HG02870 (cell line): ENCODE measurements at regions not wholly inside any gene's neighbourhood (a gene's known extent, or its start where the extent isn't known, plus 50 kb on each side); places are given as distances from the start of the nearest gene placed in this dataset.
A peak's percentile ranks its signal among the peaks of the same experiment; 100 is the strongest.
"Not testable (repeated sequence)": the region's sequence is repeated elsewhere in the genome, so short reads cannot be mapped to it uniquely, and the experiment has no call there.

Experiments used
- ATAC-seq: cut with Tn5 transposase; IDR thresholded peaks from one replicate; pipeline ENCODE4 v1.9.1; 2021; ENCODE audit warnings: mild to moderate bottlenecking, moderate library complexity; ENCODE audit not compliant: unreplicated experiment

DNA sequence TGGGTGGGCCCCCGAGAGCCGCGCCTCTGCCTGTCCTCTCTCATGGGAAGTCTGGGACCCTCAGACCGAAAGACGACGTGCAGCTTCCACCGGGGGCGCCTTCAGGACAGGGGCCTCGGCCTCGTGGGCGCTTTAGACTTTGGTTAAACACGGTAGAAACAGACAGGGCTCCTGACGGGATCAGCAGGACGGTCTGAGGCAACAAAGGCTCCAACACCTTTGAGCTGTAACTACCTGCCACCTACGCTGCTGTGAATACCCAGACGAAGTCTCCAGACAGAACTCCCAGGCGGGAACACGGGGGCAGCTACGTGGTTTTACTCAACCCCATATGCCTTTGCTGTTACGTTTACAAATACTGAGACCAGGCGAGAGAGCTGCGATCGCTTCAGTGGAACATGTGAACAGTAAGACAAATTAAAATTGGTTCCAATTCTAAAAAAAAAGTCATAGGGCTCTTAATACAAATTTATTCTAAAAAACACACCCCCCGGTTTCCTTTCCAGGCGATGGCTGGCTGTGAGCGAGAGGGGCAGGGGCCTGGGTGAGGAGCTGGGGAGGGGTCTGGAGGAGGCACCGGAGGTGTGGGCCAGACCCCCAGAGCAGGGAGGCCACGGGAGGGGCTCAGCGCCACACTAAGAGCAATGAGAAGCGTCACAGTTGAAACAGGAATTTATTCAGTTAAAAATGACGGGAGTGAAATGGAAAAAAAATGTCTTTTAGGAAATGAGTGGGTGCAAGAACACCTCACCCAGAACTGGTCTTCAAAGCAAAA is 453.2 kb downstream of the QKI start:
- ATAC-seq: no peak

DNA sequence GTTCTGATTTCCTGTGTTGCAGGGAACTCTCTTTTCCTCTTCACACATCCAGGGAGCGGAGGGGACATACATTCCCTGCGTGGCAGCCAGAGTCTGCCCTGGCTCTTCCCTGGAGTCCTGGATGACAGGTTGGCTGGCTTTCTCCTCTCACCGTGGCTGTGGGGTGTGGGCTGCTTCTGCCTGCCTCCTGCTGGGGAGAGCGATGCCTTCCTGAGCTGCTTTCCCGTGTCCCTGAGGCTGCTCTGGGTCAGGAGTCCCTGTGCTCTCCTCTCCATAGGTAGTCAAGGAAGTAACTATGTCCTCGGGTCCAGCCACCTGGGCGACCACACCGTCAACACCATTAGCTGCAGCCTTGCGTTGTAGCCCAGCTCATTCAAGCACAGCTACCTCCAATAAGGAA is 451.7 kb downstream of the QKI start:
- ATAC-seq: no peak

DNA sequence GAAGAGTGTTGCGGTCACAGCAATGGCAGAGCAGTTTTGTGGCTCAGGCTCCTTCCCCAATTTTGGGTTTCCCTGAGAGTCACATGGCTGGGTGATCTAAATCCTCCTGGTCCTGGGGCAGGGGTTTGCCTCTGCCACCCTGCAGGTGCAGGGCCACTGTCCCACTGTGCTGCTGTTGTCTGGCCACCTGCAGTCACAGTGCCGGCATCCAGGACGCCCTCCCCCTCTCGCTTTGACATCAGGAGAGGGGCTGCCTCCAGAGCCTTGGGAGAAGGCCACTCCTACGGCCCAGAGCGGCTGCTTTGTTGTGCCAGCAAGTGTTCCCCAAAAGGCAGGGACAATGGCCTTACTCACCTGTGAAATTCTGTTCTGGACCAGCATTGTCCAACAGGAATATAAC is 449.0 kb downstream of the QKI start:
- ATAC-seq: no peak

DNA sequence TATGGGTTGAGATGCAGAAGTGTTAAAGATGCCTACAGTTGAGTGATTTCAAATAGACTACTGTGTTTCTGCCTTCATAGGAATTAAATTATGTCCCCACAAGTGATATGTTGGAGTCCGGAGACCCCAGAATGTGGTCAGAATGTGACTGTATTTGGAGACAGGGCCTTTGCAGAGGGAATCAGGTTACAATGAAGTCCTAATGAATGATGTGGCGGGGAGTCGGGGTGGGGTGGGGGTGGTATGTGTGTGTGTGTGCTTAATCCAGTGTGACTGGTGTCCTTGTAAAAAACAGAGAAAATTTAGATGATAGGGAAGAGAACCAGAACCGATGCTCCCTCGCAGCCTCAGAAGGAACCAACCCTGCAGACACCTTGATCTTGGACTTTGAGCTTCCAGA is 448.2 kb downstream of the QKI start:
- ATAC-seq: no peak

DNA sequence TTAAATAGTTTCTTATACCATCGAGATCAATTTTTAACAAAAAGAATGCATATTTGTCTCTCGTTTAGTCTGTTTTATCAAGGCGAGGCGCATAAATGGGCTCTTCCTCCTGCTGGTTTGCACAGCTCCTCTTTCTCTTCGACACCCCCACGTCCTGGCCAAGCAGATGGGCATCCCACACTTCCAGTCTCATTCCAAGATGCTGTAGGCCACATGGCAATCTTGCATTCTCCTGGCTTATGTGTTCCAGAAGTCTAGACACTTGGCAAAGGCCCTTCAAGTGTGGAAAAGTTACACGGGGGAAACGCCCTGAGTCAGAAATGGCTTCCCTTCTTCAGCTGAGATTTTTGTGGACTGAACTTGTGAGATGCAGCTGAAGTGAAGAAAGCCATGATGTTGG is 447.1 kb downstream of the QKI start:
- ATAC-seq: no peak

DNA sequence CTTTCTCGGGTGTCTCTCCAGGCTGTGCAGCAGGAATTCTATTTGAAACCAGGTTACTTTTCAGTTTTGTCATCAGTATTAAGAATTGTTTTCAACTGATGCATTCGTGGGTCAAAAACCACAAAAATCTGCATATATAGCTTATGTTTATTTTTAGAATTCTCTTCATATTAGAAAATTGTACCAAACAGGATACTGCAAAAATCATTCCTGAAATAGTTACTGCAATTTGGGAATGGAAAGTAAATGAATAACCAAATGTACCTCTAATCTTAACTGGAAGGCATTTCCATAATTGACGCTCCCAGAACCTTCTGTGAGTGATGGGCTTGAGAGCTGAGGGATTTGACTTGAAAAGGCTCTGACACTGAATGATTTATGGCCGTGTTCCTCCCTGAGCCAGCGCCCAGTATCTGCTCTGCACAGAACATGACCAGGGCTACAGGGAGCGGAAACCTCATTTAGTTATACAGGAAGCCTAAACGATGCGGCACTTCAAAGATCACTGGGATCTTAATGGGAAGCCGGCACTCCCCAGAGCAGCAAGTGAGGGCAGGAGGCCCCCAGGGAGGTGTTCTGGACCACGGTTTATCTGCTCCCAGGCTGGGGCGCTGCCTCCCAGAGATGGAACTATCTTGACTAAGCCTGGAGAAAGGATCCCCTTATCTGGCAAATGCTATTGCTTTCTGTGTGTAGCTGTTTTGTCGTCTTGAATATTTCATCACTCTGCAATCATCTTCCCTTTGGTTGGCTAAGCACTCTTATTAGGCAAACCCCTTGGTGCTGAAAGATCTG is 446.0 kb downstream of the QKI start:
- no peak for ATAC-seq

DNA sequence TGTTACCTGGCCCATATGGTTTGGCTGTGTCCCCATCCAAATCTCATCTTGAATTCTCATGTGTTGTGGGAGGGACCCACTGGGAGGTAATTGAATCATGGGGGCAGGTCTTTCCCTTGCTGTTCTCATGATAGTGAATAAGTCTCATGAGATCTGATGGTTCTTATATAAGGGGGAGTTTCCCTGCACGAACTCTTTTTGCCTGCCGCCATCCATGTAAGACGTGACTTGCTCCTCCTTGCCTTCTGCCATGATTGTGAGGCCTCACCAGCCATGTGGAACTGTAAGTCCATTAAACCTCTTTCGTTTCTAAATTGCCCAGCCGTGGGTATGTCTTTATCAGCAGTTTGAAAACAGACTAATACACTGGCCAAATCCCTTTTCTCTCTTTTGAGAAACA is 444.4 kb downstream of the QKI start:
- ATAC-seq: not testable (repeated sequence)

DNA sequence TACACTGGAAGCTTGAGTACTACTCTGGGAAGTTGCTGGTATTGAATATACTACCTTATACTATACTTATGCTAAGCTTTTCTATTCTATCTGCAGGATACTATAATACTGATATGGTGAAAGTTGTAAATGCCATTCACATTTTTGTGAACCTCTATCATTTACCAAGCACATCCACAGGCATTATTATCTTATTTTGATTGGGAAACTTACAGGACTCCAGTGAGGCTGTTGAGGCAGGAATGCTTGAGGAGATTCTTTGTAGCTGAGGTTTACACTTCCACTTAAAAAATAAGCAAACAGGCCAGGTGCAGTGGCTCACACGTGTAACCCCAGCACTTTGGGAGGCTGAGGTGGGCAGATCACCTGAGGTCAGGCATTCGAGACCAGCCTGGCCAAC is 442.9 kb downstream of the QKI start:
- no peak for ATAC-seq

DNA sequence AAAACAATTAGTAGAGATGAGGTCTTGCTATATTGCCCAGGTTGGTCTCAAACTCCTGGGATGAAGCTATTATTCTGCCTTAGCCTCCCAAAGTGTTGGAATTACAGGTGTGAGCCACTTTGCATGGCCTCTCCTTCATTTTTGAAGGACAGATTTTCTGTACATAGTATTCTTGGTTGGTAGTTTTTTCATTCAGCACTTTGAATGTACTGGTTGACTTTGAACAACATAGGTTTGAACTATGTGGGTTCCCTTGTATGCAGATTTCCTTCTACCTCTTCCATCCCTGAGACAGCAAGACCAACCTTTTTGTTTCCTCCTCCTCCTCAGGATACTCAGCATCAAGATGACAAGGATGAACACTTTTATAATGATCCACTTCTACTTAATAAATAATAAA is 436.4 kb downstream of the QKI start:
- ATAC-seq: no peak

DNA sequence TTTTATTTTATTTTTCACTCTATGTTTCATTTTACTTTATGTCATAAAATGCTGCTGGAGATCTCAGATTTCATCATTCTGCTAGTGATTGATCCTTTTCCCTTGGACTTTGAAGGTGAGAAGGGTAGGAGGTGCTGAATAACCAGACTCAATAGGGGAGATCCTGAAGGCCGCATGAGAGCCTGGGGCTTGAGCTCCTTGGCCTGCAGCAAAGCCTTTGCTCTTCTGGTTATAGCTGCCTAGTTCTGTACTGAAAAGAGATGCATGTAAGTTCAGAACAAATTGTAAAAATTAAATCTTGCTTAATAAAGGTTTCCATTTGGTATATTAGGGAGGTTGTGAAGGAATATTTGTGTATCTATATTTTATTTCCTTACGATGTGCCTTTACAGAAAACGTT is 430.2 kb downstream of the QKI start:
- no peak for ATAC-seq

DNA sequence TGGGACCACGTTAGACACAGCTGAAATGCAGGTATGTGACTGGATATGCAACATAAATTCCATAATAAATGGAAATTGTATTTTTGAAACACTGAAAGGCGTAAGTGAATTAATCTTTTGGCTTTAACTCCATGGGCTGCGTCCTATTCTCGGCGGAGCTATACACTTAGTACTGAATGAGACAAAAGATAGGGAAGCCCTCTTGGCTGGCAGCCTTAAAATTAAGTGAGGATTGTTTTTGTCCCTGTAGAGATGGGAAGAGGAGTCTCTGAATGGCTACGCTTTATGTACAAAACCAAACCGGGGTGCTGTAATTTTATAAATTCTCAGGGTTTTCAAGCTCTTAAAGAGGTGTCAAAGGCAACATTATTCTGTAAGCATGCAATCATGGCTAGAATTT is 429.8 kb downstream of the QKI start:
- no peak for ATAC-seq

DNA sequence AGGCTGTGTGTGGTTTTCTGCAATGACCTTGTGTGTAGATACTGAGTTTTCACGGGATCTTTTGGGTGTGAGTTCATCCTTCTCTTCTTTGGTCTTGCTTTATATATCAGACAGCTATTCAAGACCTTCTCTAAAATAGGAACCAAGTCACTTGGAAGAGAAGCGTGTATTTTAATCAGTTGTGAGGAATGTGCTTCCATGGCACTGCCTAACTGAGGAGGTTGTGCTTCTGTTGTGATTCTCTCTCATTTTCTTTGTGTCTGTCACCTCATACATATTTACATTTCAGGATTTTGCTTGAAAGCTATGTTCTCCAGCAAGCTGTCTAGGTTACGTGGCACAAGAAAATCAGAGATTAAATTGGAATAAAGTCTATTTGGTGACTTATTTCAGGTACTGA is 428.7 kb downstream of the QKI start:
- ATAC-seq: no peak

DNA sequence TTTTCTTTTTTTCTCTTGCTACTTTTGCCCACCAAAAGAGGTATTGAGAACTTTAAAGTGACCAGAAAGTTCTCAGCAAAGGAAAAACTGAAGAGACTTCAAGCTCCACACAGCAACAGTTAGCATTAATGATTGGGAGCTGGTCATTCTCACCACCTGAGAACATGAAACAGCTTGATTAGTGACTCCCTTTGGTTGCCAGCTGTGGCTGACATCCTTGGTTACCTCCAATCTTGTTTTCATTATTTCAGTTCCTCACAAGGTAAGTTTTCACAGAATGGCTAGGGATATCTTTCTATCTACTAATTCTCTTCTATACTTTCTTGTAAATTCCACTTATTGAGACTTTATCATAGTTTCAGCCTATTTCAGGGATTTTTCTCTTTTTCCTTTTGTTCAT is 427.9 kb downstream of the QKI start:
- ATAC-seq: peak; percentile 88

DNA sequence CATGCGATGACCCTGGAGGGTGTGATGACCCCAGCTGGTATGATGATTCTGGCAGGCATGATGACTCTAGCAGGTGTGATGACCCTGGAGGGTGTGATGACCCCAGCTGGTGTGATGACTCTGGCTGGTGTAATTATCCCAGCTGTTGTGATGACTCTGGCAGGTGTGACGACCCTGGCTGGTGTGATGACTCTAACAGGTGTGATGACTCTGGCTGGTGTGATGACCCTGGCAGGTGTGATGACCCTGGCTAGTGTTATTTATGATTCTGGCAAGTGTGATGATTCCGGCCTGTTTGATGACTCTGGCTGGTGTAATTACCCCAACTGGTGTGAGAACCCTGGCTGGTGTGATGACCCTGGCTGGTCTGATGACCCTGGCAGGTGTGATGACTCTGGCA is 427.2 kb downstream of the QKI start:
- ATAC-seq: no peak

DNA sequence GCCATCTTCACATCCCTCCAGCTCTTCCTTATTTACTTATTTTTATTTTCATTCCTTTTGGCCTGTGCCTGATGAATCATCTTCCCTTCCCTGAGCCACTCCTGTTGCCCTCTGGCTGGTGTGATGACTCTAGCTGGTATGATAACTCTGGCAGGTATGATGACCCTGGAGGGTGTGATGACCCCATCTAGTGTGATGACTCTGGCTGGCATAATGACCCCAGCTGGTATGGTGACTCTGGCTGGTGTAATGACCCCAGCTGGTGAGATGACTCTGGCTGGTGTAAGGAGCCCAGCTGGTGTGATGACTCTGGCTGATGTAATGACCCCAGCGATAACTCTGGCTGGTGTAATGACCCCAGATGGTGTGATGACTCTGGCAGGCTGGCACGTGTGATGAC is 426.8 kb downstream of the QKI start:
- ATAC-seq: no peak

DNA sequence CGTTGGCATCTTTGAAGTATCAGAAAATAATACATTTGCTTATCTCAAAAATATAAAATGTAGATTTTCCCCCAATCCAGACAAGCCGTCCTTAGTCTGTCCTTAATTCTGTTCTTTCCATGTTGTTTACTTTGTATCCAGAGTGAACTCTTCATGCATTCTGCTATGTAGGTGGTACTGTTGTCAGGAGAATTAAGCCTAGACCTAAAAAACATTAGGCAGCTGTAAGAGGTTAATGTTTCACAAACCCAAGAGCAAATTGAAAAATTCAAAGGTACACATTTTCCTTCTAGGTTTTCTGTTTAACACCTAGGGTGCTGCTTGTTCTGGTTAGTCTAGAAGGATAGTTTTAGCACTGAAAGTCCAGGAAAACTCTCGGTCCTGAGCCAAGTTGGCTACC is 426.4 kb downstream of the QKI start:
- no peak for ATAC-seq

DNA sequence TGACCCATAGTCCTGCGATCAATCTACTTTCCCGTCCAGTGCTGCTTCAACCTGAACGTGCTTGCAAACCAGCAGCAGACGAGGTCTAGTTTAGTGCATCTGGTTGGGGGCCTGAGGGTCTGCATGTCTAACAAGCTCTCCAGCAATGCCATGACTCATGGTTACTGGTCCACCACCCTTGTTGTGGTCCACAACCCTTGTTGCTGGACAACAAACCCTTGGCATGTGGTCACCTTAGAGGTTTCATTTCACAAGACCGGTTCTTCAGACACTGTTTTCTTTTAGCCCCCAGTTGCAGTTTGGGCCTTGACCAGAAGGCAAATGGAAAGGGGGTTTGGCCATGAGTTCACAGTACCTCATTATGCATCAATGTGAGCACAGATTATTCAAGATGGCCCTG is 424.8 kb downstream of the QKI start:
- ATAC-seq: no peak

DNA sequence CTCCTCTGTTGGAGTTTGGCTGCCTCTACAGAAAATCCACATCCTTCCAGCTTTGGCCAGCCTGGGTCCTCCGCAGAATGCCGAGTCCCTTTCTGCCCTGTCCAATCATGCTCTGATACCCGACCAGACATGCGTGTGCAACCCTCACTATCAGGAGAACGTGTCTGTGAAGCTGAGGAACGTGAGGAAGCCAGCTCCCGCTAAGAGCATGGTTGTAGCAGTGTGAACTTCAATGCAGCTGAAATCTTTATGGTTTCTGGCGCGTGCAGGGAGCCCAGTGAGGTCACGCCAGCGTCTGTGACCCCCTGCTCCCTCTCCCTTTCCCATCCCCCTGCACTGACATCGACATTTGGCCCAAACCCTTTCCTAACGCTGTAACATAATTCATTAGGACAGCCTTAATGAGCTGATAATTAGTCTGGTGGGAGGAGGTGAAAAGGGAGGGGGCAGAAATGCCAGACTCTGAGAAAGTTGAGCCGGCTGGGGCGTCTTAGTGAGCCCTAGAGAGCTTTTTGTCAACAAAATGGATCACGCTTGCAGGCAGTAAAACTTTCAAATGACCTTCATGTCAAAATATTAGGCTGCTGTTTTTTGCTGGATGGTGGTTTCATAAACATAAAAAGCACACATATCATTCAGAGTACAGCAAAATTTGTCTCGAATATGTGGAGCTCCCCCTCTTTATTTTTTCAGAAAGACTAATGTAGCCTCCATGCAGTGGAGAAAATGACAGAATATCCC is 423.3 kb downstream of the QKI start:
- ATAC-seq: no peak

DNA sequence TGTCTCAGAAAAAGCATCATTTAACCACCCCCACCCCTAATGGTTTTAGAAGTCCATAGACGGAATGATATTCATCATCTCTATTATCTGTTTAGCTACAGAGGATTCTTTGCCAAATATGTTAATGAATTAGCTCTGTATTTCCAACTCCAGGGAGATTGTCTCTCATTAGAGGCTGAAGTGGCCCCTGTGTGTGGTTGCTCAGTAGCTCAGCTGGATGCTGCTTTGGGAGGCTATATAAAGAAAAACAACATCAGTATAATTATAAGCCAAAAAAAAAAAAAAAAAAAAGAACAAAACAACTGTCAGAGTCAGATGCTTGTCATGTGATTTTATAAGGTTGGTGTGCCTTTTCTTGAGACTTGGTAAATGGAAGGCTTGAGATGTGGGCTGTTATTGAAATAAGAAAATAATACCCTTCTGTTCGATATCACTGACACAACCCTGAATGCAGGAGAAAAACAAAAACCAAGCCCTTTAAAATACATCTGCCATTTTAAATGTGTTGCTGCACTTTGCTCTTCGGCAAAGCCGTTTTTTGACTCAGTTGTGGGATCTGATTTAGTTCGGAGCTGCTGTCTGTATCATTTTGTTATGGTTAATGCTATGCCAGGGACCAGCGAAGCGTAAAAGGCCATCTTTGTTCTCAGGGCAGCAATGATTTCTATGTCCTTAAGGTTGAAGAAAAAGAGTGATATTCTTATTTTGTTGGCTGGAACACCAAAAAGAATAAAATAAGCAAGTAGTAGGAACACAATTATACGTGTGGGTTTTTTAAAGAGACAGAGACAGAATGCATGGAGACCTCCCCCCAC is 422.6 kb downstream of the QKI start:
- ATAC-seq: no peak

DNA sequence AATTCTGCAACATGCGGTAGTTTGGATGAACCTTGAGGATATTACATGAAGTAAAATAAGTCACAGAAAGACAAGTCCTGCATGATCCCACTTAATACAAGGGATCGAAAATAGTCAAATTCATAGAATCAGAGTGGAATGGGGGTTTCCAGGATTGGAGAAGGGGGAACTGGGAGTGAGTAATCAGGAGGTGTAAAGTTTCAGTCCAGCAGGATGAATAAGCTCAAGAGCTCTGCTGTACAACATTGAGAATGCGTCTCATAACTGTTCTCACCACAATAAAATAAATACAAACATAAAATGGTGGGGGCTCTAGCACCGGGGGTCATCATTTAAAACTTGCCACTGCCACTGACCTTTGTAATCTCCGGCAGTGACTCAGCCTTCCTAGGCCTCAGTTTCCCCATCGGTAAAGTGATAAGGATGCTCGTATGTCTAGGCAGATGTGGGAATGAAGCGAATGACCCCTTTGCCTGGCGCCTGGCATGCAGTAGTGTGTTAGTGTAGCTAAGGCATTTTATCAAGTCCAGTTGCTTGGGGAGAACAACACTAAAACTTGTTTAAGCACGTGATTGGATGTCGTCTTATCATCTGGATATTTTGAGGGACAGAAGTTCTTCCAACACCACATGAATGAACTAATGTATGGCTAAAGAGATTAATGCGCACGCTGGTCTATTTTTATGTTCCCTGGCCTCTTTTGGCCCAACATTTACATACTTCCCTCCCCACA is 421.1 kb downstream of the QKI start:
- no peak for ATAC-seq
